Endodermal cell (in vitro differentiated cells): ENCODE measurements at regions not wholly inside any gene's neighbourhood (a gene's known extent, or its start where the extent isn't known, plus 50 kb on each side); places are given as distances from the start of the nearest gene placed in this dataset.

Experiments
- DNase-seq: peaks from one replicate; pipeline ENCODE4 v3.0.0-alpha.2; 2017
- H3K27ac ChIP-seq: 2 replicates; pipeline ENCODE4 v1.5.1; 2013; ENCODE audit warnings: mild to moderate bottlenecking, low read depth, low read length, moderate library complexity
- H3K27me3 ChIP-seq: 2 replicates; pipeline ENCODE4 v1.6.1; 2013; ENCODE audit warnings: mild to moderate bottlenecking, low read length, moderate library complexity; ENCODE audit not compliant: insufficient read depth, control insufficient read depth, poor library complexity, severe bottlenecking
- H3K36me3 ChIP-seq: 2 replicates; pipeline ENCODE4 v1.7.0; 2013; ENCODE audit warnings: mild to moderate bottlenecking, low read length, moderate library complexity; ENCODE audit not compliant: control insufficient read depth, insufficient read depth
- H3K4me1 ChIP-seq: one replicate; pipeline ENCODE4 v1.7.0; 2013; ENCODE audit warnings: low read length; ENCODE audit not compliant: control insufficient read depth, insufficient read depth
- H3K4me3 ChIP-seq: 2 replicates; pipeline ENCODE4 v1.5.1; 2013; ENCODE audit warnings: mild to moderate bottlenecking, low read length, moderate library complexity
- H3K9ac ChIP-seq: 2 replicates; pipeline ENCODE4 v1.6.1; 2013; ENCODE audit warnings: mild to moderate bottlenecking, low read length, moderate library complexity; ENCODE audit not compliant: poor library complexity, severe bottlenecking; ENCODE audit errors: extremely low read depth
- H3K9me3 ChIP-seq: 2 replicates; pipeline ENCODE4 v1.6.1; 2013; ENCODE audit warnings: mild to moderate bottlenecking, low read length, moderate library complexity; ENCODE audit not compliant: control insufficient read depth
- H3K27ac Mint-ChIP-seq: 2 replicates; pipeline ENCODE4 v1.8.0; 2020; ENCODE audit warnings: mixed read lengths
- H3K27me3 Mint-ChIP-seq: 2 replicates; pipeline ENCODE4 v1.8.0; 2021; ENCODE audit warnings: mild to moderate bottlenecking, mixed read lengths; ENCODE audit not compliant: insufficient read depth
- H3K36me3 Mint-ChIP-seq: 2 replicates; pipeline ENCODE4 v1.8.0; 2020; ENCODE audit warnings: low read depth, mixed read lengths
- H3K4me1 Mint-ChIP-seq: 2 replicates; pipeline ENCODE4 v1.8.0; 2020; ENCODE audit warnings: mixed read lengths
- H3K4me3 Mint-ChIP-seq: 2 replicates; pipeline ENCODE4 v1.8.0; 2020; ENCODE audit warnings: mild to moderate bottlenecking, moderate library complexity, mixed read lengths
- H3K9me3 Mint-ChIP-seq: 2 replicates; pipeline ENCODE4 v1.8.0; 2020; ENCODE audit warnings: mild to moderate bottlenecking, mixed read lengths
- WGBS, 2 experiments: methylation state at CpG; one replicate each; pipeline versions ENCODE4 v1.1.5 to v1.1.7; 2013; ENCODE audit warnings: missing lambda C conversion rate in 2 of 2, mixed read lengths in 1 of 2; ENCODE audit not compliant: insufficient coverage in 1 of 2, insufficient read length in 1 of 2; 5-methylcytosine and 5-hydroxymethylcytosine counted together
- TF ChIP-seq, protein P1 (sequence below): fragments of 200-600 bp; sonication (generic); conservative IDR thresholded peaks from 2 replicates; pipeline ENCODE4 v1.5.0; 2021; ENCODE audit warnings: antibody characterized with exemption, mild to moderate bottlenecking

DNA sequence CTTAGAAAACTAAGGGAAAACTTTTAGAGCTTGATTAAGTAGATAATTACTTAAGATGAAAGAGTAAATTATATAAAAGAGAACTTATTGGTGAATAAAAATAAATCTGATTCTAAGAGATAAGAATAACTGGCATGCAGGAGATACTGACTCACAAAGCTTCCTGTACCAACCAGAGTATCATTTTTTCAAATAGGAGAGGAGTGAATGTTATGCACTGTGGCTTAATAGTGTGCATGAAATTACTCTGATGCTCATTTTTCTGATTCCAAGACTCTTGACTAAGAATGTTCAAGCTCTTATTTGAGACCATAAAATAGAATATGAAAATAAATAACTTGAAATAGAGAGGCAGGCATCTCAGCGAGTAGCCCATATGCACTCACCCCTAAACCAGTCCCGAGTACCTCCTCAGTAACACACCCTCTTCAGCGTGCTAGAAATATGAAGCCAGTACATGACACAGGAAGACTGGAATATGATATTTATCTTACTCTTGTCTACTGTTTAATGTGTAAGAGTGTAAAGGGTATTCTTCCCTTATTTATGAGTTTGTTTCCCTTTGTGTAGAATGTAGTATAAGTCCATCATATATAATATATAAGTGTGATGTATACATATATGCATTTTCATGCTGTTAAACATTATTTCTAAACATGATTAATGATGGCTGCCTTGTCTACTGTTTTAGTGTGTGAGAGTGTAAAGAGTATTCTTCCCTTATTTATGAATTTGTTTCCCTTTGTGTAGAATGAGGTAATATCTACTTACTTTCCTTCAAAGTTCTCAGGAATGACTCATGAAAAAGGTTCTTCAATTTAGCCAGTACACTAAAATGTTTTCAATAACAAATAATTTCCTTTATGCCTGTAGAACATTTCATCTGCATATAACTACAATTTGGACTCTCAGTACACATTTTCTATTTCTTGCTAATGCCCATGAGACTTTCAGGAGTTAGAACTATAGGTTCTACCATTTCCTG, 99.2 kb upstream of the PALMD start:
- Histone ChIP-seq H3K4me3 (no peak overlapping the region), H3K27ac (no peak overlapping the region), H3K9ac (no peak overlapping the region), H3K9me3 (no peaks in the 10 kb centered on the region), H3K36me3 (no peaks in the 10 kb centered on the region), H3K4me1 (no peaks in the 10 kb centered on the region), H3K27me3 (no peaks in the 10 kb centered on the region)
- no peaks in the 10 kb centered on the region for H3K36me3 Mint-ChIP-seq
- H3K4me1 Mint-ChIP-seq = no peaks in the 10 kb centered on the region
- H3K27me3 Mint-ChIP-seq = no peaks in the 10 kb centered on the region
- DNase-seq = no peak
- no peak overlapping the region for H3K27ac Mint-ChIP-seq
- TF ChIP-seq, protein P1, sequence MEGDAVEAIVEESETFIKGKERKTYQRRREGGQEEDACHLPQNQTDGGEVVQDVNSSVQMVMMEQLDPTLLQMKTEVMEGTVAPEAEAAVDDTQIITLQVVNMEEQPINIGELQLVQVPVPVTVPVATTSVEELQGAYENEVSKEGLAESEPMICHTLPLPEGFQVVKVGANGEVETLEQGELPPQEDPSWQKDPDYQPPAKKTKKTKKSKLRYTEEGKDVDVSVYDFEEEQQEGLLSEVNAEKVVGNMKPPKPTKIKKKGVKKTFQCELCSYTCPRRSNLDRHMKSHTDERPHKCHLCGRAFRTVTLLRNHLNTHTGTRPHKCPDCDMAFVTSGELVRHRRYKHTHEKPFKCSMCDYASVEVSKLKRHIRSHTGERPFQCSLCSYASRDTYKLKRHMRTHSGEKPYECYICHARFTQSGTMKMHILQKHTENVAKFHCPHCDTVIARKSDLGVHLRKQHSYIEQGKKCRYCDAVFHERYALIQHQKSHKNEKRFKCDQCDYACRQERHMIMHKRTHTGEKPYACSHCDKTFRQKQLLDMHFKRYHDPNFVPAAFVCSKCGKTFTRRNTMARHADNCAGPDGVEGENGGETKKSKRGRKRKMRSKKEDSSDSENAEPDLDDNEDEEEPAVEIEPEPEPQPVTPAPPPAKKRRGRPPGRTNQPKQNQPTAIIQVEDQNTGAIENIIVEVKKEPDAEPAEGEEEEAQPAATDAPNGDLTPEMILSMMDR = no peak
- H3K9me3 Mint-ChIP-seq = no peaks in the 10 kb centered on the region
- no peak overlapping the region for H3K4me3 Mint-ChIP-seq
- WGBS, 2 experiments = 100% methylated on average over 3 of the region's 3 CpGs; no CpG with 5 or more reads in 1 of the 2 experiments

DNA sequence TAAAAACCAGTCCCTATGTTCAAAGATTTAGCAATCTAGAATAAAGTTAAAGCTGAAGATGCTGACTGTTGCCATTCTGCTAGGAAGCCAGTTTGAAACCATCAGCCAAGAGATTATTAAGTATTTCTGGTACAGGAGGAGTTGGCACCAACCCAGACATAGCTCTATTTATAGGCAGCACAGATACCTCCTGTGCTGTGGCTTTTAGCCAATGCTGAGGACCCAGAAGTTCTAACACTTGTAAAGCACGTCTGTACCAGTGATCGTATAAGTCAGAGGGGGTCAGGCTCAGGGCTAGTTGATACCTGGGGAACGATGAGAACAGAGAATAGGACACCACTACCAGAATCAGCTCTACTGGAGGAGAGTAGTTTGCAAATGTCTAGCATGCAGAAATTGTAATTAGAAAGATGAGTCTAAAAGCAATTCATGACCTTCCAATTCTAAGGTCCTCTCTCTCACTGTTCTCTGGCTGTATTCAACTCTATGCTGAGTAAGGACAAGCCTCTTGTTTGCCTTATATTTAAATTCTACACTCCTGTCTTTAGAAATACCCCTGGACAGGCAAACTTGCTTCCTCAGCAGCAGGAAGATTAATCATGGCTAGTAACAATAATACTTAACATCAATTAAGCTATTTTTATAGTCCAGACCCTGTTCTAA, 96.8 kb upstream of the PALMD start:
- Histone ChIP-seq H3K4me3 (no peak overlapping the region), H3K36me3 (no peaks in the 10 kb centered on the region), H3K27me3 (no peaks in the 10 kb centered on the region), H3K4me1 (no peaks in the 10 kb centered on the region), H3K9me3 (no peaks in the 10 kb centered on the region), H3K27ac (no peak overlapping the region), H3K9ac (no peak overlapping the region)
- WGBS, 2 experiments = 90 to 100% methylated on average over 2 to 3 of the region's 3 CpGs
- Mint-ChIP-seq H3K27ac (no peak overlapping the region), H3K4me3 (no peak overlapping the region), H3K4me1 (peaks cover 3% of the 10 kb centered on the region), H3K36me3 (no peaks in the 10 kb centered on the region), H3K27me3 (no peaks in the 10 kb centered on the region), H3K9me3 (no peaks in the 10 kb centered on the region)
- DNase-seq = no peak
- TF ChIP-seq, protein P1 = no peak

DNA sequence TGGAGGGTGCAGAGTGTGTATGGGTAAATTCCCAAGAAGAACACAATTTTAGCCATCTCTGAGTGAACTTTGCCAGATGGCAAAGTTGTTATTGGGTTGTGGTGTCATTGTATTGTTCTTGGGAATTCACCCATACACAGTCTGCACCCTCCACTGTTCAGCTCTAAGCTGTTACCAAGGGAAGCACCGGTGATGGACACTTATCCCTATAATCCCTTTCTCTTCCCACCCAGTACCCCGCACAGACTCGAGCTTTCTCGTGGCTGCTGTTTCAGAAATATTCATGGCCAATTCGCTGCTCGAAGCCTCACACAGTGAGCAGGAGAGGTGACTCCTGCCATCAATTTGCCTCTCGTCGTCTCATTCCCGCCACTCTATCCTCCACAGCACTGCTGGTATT, 95.7 kb upstream of the PALMD start:
- 91 to 93% methylated on average over 6 to 9 of the region's 9 CpGs for WGBS, 2 experiments
- Mint-ChIP-seq H3K27ac (no peak overlapping the region), H3K4me3 (no peak overlapping the region), H3K9me3 (peaks cover 5% of the 10 kb centered on the region), H3K36me3 (no peaks in the 10 kb centered on the region), H3K27me3 (no peaks in the 10 kb centered on the region), H3K4me1 (peaks cover 3% of the 10 kb centered on the region)
- Histone ChIP-seq H3K4me3 (no peak overlapping the region), H3K27ac (no peak overlapping the region), H3K9ac (no peak overlapping the region), H3K27me3 (no peaks in the 10 kb centered on the region), H3K9me3 (no peaks in the 10 kb centered on the region), H3K4me1 (no peaks in the 10 kb centered on the region), H3K36me3 (no peaks in the 10 kb centered on the region)
- DNase-seq = no peak
- TF ChIP-seq, protein P1 = no peak
